ENCODE measurements at regions not wholly inside any gene's neighbourhood (a gene's known extent, or its start where the extent isn't known, plus 50 kb on each side); places are given as distances from the start of the nearest gene placed in this dataset.

GRCh38 chr12:45503899-45504298 is 225.6 kb upstream of the ARID2 start:
- TF ChIP-seq CTCF (IDR thresholded peaks at IDR 0.05) (no peak), POLR2A (IDR thresholded peaks at IDR 0.05) (no peak), EP300 (IDR thresholded peaks at IDR 0.05) (no peak), POLR2AphosphoS5 (IDR thresholded peaks at IDR 0.05) (no peak)

Data from gastroesophageal sphincter (tissue), 3 donors.